GM19455 (cell line): ENCODE measurements at regions not wholly inside any gene's neighbourhood (a gene's known extent, or its start where the extent isn't known, plus 50 kb on each side); places are given as distances from the start of the nearest gene placed in this dataset.

ENCODE experiments used
- ATAC-seq: cut with Tn5 transposase; IDR thresholded peaks from one replicate; pipeline ENCODE4 v1.9.1; 2021; ENCODE audit not compliant: unreplicated experiment

GRCh38 chr2:157052685-157053224 lies 204.8 kb upstream of the GALNT5 start:
- no peak for ATAC-seq

- no peak for ATAC-seq
Observed at GRCh38 chr2:157053876-157054275, 203.6 kb upstream of the GALNT5 start.

GRCh38 chr2:157055660-157056199 lies 201.8 kb upstream of the GALNT5 start:
- no peak for ATAC-seq

- no peak for ATAC-seq
Observed at GRCh38 chr2:157056200-157056676, 201.3 kb upstream of the GALNT5 start.

- ATAC-seq = no peak
Observed at GRCh38 chr2:157058161-157058560, 199.3 kb upstream of the GALNT5 start.

GRCh38 chr2:157059036-157059435 lies 198.5 kb upstream of the GALNT5 start:
- no peak for ATAC-seq

DNA sequence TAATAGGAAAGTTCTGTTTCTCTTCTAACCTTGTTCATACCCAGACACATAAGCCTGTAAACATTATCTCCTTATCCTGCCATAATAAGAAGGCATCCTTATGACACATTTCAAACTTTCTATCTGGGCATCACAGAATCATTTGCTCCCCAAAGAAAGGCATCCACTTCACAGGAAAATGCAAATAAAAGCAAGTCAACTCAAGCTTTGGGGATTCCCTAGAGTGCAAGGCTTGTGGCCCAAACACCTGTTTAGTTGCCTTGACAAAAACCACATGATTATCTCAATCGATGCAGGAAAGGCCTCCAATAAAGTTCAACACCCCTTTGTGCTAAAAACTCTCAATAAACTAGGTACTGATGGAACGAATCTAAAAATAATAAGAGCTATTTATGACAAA lies 195.7 kb upstream of the GALNT5 start:
- ATAC-seq = peak; percentile 81

DNA sequence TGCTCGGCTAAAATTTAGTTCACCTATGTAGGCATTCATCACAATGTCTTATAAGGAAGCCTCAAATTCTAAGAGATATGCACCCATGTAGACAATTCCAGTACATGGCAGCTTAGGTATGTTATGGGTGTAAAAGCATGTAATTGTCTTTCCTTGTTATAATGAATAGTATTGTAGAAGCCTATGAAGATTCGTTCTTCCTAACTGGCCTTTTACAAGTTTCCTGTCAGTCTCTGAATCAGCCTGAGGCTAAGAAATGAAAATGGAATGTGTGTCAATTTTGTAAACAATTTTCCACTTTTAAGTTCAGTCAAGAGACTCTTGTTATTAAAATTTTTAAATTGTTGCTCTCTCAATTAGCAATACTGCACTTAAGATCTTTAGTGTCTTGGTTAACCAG lies 189.9 kb upstream of the GALNT5 start:
- ATAC-seq = no peak

DNA sequence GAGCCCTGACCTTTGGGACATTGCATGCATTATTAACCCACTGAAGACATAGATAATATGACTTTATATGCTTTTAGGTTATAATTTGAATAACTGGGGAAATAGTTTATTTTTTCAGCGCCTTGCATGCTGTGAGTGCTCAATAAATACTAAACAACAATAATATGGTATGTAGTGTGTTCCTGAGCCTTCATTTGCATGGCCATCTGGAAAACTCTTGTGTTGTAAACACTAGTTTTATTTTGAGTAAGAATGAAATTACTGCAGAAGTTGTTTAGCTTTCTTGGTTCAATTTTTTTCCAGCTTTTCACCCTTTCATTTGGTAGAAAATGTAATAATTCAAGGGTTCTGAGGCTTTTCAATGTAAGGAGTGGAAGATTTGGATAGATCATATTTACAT lies 189.3 kb upstream of the GALNT5 start:
- no peak for ATAC-seq

GRCh38 chr2:157075924-157076323 lies 181.6 kb upstream of the GALNT5 start:
- ATAC-seq = no peak

- ATAC-seq = peak; percentile 60
Observed at GRCh38 chr2:157076526-157077161, 180.9 kb upstream of the GALNT5 start.

DNA sequence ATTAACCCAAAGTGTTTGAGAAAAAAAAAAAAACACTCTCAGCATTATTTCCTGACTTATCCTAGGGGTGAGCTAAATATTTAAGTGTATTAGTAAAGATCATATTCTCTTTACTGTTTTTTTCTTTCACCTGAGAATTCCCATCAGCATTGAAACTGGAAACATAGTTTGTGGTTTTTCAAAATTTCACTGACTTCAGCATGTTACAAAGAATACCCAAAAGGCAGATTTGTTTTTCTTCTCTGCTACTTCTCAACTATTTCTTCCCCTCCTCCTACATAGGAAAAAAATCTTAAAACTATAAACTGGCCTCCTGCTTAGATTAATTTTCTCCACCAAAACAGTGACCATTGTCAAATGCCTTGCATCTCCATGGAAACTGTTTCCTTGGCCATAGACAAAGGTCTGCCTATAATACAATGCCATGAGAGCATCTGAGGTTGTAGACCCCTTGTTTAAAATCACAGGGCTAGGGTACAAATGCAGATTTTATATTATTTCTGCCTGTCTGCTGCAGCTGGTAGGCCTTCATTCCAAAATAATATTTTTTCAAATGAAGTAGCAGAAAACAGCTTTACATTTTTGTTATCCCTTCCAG lies 179.7 kb upstream of the GALNT5 start:
- ATAC-seq = no peak

GRCh38 chr2:157082950-157083349 lies 174.6 kb upstream of the GALNT5 start:
- no peak for ATAC-seq

DNA sequence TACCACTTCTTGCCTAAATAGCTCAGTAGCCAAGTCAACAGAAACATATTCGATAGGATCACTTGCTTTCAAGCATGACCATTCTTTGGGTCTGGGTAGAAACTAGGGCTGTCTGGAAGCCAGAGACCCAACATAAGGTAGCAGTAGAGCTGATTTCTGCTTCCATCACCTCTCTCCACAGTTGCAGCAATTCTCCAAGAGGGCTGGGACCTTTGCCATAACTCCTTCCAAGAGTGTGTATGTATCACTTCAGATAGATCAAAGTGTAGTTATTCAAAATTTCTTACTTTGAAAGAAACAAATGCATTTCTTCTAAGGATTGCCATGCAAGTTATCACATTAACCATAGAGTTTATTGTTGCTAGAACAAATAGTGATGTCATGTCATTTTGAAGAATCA lies 172.0 kb upstream of the GALNT5 start:
- ATAC-seq = no peak

DNA sequence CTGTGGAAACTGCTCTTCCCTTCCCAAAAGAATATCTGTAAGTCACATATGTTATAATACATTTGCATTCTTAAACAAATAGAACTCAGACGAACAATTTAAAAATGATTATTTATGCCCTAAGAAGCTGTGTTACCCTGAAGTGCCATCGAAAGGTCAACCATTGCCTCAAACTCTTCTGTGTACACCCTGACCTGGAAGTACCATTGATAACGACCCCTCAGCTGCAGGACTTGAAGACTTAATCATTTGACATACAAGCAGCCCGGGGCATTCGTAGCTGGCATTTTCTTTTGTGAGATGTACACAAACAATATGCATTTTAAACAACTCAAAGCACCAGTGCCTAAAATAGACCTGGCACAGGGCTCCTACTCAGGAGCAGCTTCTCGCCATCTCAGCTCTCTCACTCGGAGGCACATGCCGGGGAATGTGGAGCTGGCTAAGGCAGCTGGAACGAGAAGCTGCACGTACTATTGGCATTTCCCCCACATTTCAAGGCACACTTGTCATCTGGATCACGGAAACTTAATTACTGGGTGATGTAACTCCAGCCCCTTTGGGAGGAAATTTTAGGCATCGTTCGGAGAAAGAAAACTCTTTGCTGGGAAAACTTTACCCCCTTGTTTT lies 170.0 kb upstream of the GALNT5 start:
- no peak for ATAC-seq

GRCh38 chr2:157093666-157094065 lies 163.8 kb upstream of the GALNT5 start:
- no peak for ATAC-seq

GRCh38 chr2:157105372-157105771 lies 152.1 kb upstream of the GALNT5 start:
- no peak for ATAC-seq

- ATAC-seq = no peak
Observed at GRCh38 chr2:157106950-157107349, 150.6 kb upstream of the GALNT5 start.

GRCh38 chr2:157107460-157107859 lies 150.0 kb upstream of the GALNT5 start:
- no peak for ATAC-seq

DNA sequence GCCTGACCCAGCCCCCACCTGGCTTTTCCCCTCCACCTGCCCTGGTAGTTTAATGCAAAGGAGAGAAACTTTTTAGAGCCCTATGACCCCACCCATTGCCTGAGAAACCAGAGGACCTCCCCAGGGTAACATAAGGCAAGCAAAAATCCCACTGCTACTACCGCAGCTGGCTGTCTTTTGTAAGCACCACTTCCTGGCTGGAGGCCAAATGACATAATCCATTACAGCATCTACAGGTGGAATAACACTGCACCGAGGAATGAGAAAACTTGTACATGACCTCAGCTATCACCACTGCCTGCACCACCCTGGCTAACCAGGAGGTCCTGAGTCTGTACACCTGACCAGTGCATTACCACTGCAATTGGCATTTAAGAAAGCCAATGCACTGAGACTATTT lies 149.6 kb upstream of the GALNT5 start:
- no peak for ATAC-seq

DNA sequence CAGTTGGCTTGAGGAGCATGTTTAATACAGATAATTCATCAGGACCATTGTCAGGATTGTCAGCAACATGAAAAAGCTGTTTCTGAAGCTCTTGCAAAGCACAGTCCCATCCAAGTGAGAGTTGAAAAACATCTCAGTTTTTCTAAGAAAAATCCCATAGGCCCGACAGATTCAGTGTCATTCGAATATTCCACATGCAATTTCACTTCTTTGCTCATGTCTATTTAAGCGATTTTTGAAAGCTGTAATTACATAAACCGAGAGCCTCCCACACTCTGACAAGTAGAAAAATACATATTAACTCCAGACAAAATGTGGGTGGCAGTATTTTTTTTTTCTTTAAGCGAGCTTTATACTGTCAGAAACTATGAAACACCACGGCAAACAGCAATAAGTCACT lies 134.7 kb upstream of the GALNT5 start:
- no peak for ATAC-seq

DNA sequence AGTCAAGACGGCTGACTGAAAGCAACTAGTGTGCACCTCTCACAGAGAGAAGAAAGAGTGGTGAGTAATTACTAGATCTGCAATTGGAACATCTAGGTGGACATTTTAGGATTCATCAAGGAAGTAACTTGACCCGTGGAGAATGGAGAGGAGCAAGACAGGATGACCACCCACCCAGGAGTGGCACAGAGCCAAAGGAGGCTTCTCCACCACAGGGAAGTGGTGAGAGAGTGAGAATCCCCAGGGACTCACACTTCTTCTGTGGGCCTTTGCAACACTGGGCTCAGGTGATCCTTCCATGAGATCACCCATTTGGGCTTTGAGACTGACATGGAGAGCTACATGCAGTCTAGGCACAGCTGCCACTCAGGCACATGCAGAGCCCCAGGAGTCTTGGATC lies 132.8 kb upstream of the GALNT5 start:
- ATAC-seq = no peak
